CD4-positive, alpha-beta T cell treated with Interleukin-17A for 1 hour (primary cell): ENCODE measurements at regions not wholly inside any gene's neighbourhood (a gene's known extent, or its start where the extent isn't known, plus 50 kb on each side); places are given as distances from the start of the nearest gene placed in this dataset.
A peak's percentile ranks its signal among the peaks of the same experiment; 100 is the strongest.

ENCODE experiments used
- DNase-seq: peaks from one replicate; pipeline ENCODE4 v3.0.0-alpha.2; 2020

- no peak for DNase-seq
Observed at GRCh38 chr15:92565351-92566125, 90.0 kb downstream of the FAM174B start.

GRCh38 chr15:92561754-92562153, 93.8 kb downstream of the FAM174B start:
- no peak for DNase-seq

GRCh38 chr15:92553317-92553716, 102.3 kb downstream of the FAM174B start:
- DNase-seq, result no peak

- DNase-seq, result no peak
Observed at GRCh38 chr15:92545996-92546395, 109.6 kb downstream of the FAM174B start.

GRCh38 chr15:92541291-92542200, 114.0 kb downstream of the FAM174B start:
- no peak for DNase-seq

GRCh38 chr15:92538115-92538514, 117.5 kb downstream of the FAM174B start:
- no peak for DNase-seq

- no peak for DNase-seq
Observed at GRCh38 chr15:92533298-92533697, 122.3 kb downstream of the FAM174B start.

GRCh38 chr15:92531406-92531805, 124.2 kb downstream of the FAM174B start:
- no peak for DNase-seq

- DNase-seq, result no peak
Observed at GRCh38 chr15:92528736-92529135, 126.8 kb downstream of the FAM174B start.

GRCh38 chr15:92527197-92527596, 128.4 kb downstream of the FAM174B start:
- no peak for DNase-seq

- no peak for DNase-seq
Observed at GRCh38 chr15:92525758-92526245, 129.8 kb downstream of the FAM174B start.

- DNase-seq, result no peak
Observed at GRCh38 chr15:92524874-92525565, 130.6 kb downstream of the FAM174B start.

GRCh38 chr15:92524161-92524560, 130.5 kb downstream of the ST8SIA2 start:
- DNase-seq, result no peak

- DNase-seq, result no peak
Observed at GRCh38 chr15:92523176-92523575, 129.5 kb downstream of the ST8SIA2 start.

- peak; percentile 40 for DNase-seq
Observed at GRCh38 chr15:92521624-92522008, 127.9 kb downstream of the ST8SIA2 start.

GRCh38 chr15:92520914-92521623, 127.4 kb downstream of the ST8SIA2 start:
- no peak for DNase-seq

GRCh38 chr15:92519709-92520108, 126.0 kb downstream of the ST8SIA2 start:
- no peak for DNase-seq
